ENCODE measurements at regions not wholly inside any gene's neighbourhood (a gene's known extent, or its start where the extent isn't known, plus 50 kb on each side); places are given as distances from the start of the nearest gene placed in this dataset.
A peak's percentile ranks its signal among the peaks of the same experiment; 100 is the strongest.

DNA sequence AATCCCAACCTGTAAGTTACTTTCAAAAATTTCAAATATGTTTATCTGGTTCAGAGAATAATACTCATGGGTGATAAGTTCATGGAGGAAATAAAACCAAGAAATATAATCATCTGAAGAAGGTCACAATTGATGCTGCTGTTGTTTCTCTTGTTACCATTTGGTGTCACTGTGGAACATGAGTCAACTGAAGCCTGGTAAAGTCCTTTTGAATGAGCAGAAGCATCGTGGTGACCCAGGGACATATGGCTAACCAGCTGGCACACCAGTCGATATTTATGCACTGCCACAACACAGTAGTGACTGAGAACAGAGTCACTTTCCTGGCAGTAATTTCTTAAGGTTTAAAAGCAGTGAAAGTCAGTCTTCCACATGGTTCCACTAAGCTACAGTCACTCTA is 612.9 kb upstream of the TLE4 start:
- no peak for TF ChIP-seq ZFX (IDR thresholded peaks at IDR 0.05; ENCODE audit: borderline replicate concordance)
- TF ChIP-seq, protein P1, sequence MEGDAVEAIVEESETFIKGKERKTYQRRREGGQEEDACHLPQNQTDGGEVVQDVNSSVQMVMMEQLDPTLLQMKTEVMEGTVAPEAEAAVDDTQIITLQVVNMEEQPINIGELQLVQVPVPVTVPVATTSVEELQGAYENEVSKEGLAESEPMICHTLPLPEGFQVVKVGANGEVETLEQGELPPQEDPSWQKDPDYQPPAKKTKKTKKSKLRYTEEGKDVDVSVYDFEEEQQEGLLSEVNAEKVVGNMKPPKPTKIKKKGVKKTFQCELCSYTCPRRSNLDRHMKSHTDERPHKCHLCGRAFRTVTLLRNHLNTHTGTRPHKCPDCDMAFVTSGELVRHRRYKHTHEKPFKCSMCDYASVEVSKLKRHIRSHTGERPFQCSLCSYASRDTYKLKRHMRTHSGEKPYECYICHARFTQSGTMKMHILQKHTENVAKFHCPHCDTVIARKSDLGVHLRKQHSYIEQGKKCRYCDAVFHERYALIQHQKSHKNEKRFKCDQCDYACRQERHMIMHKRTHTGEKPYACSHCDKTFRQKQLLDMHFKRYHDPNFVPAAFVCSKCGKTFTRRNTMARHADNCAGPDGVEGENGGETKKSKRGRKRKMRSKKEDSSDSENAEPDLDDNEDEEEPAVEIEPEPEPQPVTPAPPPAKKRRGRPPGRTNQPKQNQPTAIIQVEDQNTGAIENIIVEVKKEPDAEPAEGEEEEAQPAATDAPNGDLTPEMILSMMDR (IDR thresholded peaks at IDR 0.05) = peak; percentile 42
- no peak overlapping the region for H3K27ac ChIP-seq

DNA sequence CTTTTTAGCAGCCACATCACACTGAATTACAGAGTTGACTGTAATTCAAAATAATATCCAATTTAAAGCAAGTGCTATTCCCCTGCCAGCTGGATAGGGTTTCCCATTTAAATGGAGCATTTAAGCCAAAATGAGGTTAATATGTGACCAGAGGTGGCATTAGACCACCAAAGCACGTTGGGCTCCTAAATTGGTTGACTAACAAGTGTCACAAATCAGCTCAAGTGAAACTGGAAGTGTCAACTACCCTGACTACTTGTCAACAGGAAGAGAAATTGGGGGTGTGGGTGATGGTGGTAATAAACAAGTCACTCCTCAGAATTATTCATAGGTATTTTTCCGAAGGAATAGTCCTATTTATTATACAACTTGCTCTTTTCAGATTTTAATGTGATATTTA is 609.6 kb upstream of the TLE4 start:
- no peak overlapping the region for H3K27ac ChIP-seq
- no peak for TF ChIP-seq ZFX (IDR thresholded peaks at IDR 0.05; ENCODE audit: borderline replicate concordance)
- TF ChIP-seq, protein P1 (IDR thresholded peaks at IDR 0.05) = no peak

DNA sequence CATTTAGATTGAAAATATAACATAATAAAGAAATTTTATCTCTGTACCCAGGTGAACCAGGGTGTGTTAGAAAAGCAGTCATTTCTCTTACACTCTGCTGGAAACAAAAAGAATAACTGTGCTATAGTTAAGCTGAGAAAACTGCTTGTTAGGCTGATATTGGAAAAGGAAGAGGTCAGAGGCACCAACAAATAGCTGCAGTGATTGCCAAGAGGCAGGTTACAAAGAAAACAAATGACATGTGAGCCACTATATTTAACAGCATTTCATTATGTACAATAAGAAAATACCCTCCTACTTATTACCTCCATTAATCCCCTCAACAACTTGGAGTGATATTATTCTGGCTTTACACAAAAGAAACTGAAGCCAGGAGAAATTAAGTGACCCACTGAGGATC is 607.9 kb upstream of the TLE4 start:
- TF ChIP-seq, protein P1 (IDR thresholded peaks at IDR 0.05) = no peak
- no peak for TF ChIP-seq ZFX (IDR thresholded peaks at IDR 0.05; ENCODE audit: borderline replicate concordance)
- no peak overlapping the region for H3K27ac ChIP-seq

DNA sequence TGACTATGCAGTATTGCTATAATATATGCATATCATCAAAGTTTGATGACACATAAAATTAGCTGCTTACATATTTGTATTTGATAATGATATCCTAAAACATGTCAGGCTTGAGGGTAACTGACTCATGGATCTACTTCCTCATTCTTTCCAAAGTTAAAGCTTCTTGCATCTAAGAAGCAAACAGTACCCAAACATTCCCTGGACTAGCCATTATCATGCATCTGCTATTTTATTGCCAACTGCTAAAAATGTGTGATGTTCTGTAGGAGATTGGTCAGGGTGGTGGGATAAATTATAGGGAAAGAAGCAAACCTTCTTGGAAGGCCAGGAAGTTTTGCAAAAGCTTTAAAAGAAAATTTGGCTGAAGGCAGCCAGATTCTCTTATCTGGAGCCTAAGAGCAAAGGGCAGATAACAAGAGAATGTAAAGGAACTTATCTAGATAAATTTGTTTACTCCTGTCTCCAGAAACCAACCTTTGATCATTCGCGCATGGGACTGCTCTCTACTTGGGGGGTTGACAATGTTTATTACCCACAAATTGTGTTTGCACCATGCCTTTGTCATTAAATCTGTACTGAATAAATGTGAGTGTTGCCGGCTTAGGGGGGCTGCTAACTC is 604.1 kb upstream of the TLE4 start:
- H3K27ac ChIP-seq = no peak overlapping the region
- no peak for TF ChIP-seq ZFX (IDR thresholded peaks at IDR 0.05; ENCODE audit: borderline replicate concordance)
- TF ChIP-seq, protein P1 (IDR thresholded peaks at IDR 0.05) = no peak

DNA sequence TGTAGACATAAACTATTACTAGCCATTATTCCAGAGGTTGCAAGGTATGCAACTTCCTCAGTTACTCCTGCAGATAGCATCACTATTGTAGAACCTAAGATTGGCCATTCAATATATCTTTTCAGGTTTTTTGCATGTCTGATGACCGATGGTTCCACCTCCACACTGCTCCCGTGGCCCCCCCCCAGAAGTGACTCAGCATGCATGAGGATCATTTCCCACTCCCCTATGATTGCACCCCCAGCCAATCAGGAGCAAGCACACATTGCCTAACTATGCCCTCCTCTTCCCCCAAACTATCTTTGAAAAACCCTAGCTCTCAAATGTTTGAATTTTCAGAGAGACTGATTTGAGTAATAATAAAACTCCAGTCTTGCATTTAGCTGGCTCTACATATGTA is 601.4 kb upstream of the TLE4 start:
- no peak overlapping the region for H3K27ac ChIP-seq

DNA sequence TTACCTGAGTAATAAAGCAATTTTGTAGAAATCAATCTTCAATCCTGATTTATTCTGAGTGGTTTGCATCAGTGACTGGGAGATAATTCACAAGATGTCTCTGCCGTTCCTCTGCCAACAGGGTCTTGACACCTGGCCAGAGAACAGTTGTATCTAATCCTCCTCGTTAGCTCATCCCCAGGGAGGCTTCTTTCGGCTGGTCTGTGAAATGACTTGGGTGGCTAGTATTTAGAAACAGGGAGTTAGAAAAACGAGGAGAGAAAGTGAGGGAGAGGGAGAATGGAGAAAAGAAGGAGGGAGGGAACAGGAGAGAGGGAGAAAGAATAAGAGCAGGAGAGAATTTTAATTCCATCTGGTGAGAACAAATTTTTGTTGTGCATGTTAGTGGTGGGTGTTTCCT is 600.2 kb upstream of the TLE4 start:
- TF ChIP-seq, protein P1 (IDR thresholded peaks at IDR 0.05) = no peak
- no peak for TF ChIP-seq ZFX (IDR thresholded peaks at IDR 0.05; ENCODE audit: borderline replicate concordance)
- no peak overlapping the region for H3K27ac ChIP-seq

More for the DNA sequence above, 601.4 kb upstream of the TLE4 start:
- TF ChIP-seq, protein P1 (IDR thresholded peaks at IDR 0.05) = no peak
- TF ChIP-seq ZFX (IDR thresholded peaks at IDR 0.05; ENCODE audit: borderline replicate concordance) = no peak

DNA sequence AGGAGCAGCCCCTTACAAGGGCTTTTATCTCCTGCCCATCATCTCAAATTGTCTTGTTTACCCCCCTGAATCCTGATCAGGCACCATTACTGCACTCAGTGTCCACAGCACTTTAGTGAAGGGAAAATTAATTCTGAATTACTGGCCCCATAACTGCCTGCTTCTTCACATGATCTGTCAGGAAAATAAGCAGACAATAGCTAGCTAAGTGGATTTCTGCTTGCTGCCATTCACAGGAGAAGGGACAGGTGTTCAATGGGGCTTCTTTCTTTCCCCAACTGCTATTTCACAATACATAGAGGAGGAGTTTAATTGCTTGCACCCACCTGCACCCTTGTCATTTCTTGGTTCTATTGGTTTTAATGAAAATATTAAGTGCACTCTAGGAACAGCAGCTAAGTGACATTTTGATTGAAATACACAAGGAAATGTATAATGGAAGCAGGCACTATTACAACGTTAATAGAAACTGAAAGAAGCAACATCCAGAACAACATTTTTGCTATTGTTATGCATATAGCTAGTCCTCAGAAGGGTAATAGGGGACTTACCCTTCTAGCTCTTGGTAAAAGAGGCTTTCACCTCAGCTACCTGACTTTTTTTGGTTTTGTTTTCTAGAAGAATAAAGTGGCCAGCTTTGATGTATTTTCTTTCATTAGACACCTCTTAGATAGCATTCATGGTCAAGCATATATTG is 599.3 kb upstream of the TLE4 start:
- H3K27ac ChIP-seq = no peak overlapping the region
- no peak for TF ChIP-seq ZFX (IDR thresholded peaks at IDR 0.05; ENCODE audit: borderline replicate concordance)
- TF ChIP-seq, protein P1 (IDR thresholded peaks at IDR 0.05) = no peak

All from 22Rv1 (cell line).